WTC11 (cell line): ENCODE measurements at regions not wholly inside any gene's neighbourhood (a gene's known extent, or its start where the extent isn't known, plus 50 kb on each side); places are given as distances from the start of the nearest gene placed in this dataset.

Experiments used
- CTCF ChIP-seq: fragments of 200-600 bp; IDR thresholded peaks from 2 replicates; pipeline ENCODE4 v1.8.0; 2022; ENCODE audit warnings: antibody characterized with exemption
- SP1 ChIP-seq: sonication (generic); formaldehyde crosslinking; conservative IDR thresholded peaks from 2 replicates; pipeline ENCODE4 v1.8.1; 2022; ENCODE audit warnings: missing genetic modification reagents
- TF ChIP-seq, protein P1 (sequence below): sonication (generic); formaldehyde crosslinking; IDR thresholded peaks from 2 replicates; pipeline ENCODE4 v1.8.1; 2022; ENCODE audit warnings: low read depth, mild to moderate bottlenecking, moderate library complexity, missing genetic modification reagents, borderline replicate concordance

- TF ChIP-seq, protein P1, sequence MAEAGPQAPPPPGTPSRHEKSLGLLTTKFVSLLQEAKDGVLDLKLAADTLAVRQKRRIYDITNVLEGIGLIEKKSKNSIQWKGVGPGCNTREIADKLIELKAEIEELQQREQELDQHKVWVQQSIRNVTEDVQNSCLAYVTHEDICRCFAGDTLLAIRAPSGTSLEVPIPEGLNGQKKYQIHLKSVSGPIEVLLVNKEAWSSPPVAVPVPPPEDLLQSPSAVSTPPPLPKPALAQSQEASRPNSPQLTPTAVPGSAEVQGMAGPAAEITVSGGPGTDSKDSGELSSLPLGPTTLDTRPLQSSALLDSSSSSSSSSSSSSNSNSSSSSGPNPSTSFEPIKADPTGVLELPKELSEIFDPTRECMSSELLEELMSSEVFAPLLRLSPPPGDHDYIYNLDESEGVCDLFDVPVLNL (CRISPR knock-in tag): no peak
- TF ChIP-seq CTCF (no peak), SP1 (no peak)
Measured at GRCh38 chr11:92623055-92623454, 346.4 kb upstream of the MTNR1B start.
